Suprapubic skin (tissue), 3 donors: ENCODE measurements at regions not wholly inside any gene's neighbourhood (a gene's known extent, or its start where the extent isn't known, plus 50 kb on each side); places are given as distances from the start of the nearest gene placed in this dataset.

Experiments used
- CTCF ChIP-seq, 2 donors: fragments of 200-600 bp in 1 of 2; fragments of 450-650 bp in 1 of 2; sonication (generic) in 1 of 2; IDR thresholded peaks; one replicate each; pipeline ENCODE4 v1.5.1; 2016 to 2019; ENCODE audit warnings: antibody characterized with exemption in 2 of 2, mild to moderate bottlenecking in 1 of 2, moderate library complexity in 1 of 2
- POLR2A ChIP-seq, 2 donors: fragments of 450-650 bp; IDR thresholded peaks; one replicate each; pipeline ENCODE4 v1.6.1; 2017; ENCODE audit warnings: antibody characterized with exemption in 2 of 2, mild to moderate bottlenecking in 2 of 2, moderate library complexity in 2 of 2

GRCh38 chr3:15940641-15941040 is 142.9 kb upstream of the ANKRD28 start:
- TF ChIP-seq CTCF (IDR thresholded peaks at IDR 0.05) (no peak), POLR2A (IDR thresholded peaks at IDR 0.05) (no peak)
